ENCODE measurements at regions not wholly inside any gene's neighbourhood (a gene's known extent, or its start where the extent isn't known, plus 50 kb on each side); places are given as distances from the start of the nearest gene placed in this dataset.

GRCh38 chr13:84903391-84903790 is 895.8 kb downstream of the SLITRK6 start:
- no peaks in the 10 kb centered on the region for H3K27me3 ChIP-seq (replicated peaks; ENCODE audit: insufficient read depth, low read depth, low read length, poor library complexity)
- CTCF ChIA-PET = no interaction called here
- intact Hi-C loops (cut with micrococcal nuclease; ENCODE audit: unreplicated experiment) = no loop called here
- DNase-seq (ENCODE audit: low spot score) = no peak
- no peak for TF ChIP-seq EZH2 (IDR thresholded peaks at IDR 0.05; ENCODE audit: borderline replicate concordance, low read depth, low read length, poor library complexity, severe bottlenecking)
- TF ChIP-seq CTCF (conservative IDR thresholded peaks at IDR 0.05; ENCODE audit: low read depth, low read length) = no peak
- H3K4me3 ChIP-seq (ENCODE audit: low read depth, low read length, poor library complexity, severe bottlenecking) = no peak overlapping the region
- no TSS peak for BruUV-seq (replicated peaks)
- no peaks in the 10 kb centered on the region for H3K4me1 ChIP-seq (ENCODE audit: insufficient read depth, low read length, poor library complexity, severe bottlenecking)
- H3K27ac ChIP-seq (ENCODE audit: low read depth, low read length, poor library complexity, severe bottlenecking) = no peak overlapping the region
- no peaks in the 10 kb centered on the region for H3K36me3 ChIP-seq (ENCODE audit: insufficient read depth, low read length, poor library complexity, severe bottlenecking)
- H3K9me3 ChIP-seq (ENCODE audit: low read depth, low read length, poor library complexity, severe bottlenecking) = no peaks in the 10 kb centered on the region
- POLR2A ChIA-PET (ENCODE audit: low non-redundant PET) = no interaction called here

- DNase-seq (ENCODE audit: low spot score) = no peak
- H3K36me3 ChIP-seq (ENCODE audit: insufficient read depth, low read length, poor library complexity, severe bottlenecking) = no peaks in the 10 kb centered on the region
- H3K27me3 ChIP-seq (replicated peaks; ENCODE audit: insufficient read depth, low read depth, low read length, poor library complexity) = no peaks in the 10 kb centered on the region
- ChIA-PET POLR2A (ENCODE audit: low non-redundant PET) (no interaction called here), CTCF (no interaction called here)
- TF ChIP-seq EZH2 (IDR thresholded peaks at IDR 0.05; ENCODE audit: borderline replicate concordance, low read depth, low read length, poor library complexity, severe bottlenecking) = no peak
- no peak for TF ChIP-seq CTCF (conservative IDR thresholded peaks at IDR 0.05; ENCODE audit: low read depth, low read length)
- no peak overlapping the region for H3K27ac ChIP-seq (ENCODE audit: low read depth, low read length, poor library complexity, severe bottlenecking)
- intact Hi-C loops (cut with micrococcal nuclease; ENCODE audit: unreplicated experiment) = no loop called here
- no TSS peak for BruUV-seq (replicated peaks)
- no peaks in the 10 kb centered on the region for H3K4me1 ChIP-seq (ENCODE audit: insufficient read depth, low read length, poor library complexity, severe bottlenecking)
- H3K4me3 ChIP-seq (ENCODE audit: low read depth, low read length, poor library complexity, severe bottlenecking) = no peak overlapping the region
- H3K9me3 ChIP-seq (ENCODE audit: low read depth, low read length, poor library complexity, severe bottlenecking) = no peaks in the 10 kb centered on the region
These were observed 897.0 kb downstream of the SLITRK6 start for GRCh38 chr13:84902243-84902642.

GRCh38 chr13:84896128-84896527 is 903.1 kb downstream of the SLITRK6 start:
- Histone ChIP-seq H3K27me3 (replicated peaks; ENCODE audit: insufficient read depth, low read depth, low read length, poor library complexity) (no peaks in the 10 kb centered on the region), H3K4me3 (ENCODE audit: low read depth, low read length, poor library complexity, severe bottlenecking) (no peak overlapping the region), H3K4me1 (ENCODE audit: insufficient read depth, low read length, poor library complexity, severe bottlenecking) (no peaks in the 10 kb centered on the region), H3K9me3 (ENCODE audit: low read depth, low read length, poor library complexity, severe bottlenecking) (no peaks in the 10 kb centered on the region), H3K27ac (ENCODE audit: low read depth, low read length, poor library complexity, severe bottlenecking) (no peak overlapping the region), H3K36me3 (ENCODE audit: insufficient read depth, low read length, poor library complexity, severe bottlenecking) (no peaks in the 10 kb centered on the region)
- TF ChIP-seq EZH2 (IDR thresholded peaks at IDR 0.05; ENCODE audit: borderline replicate concordance, low read depth, low read length, poor library complexity, severe bottlenecking) (no peak), CTCF (conservative IDR thresholded peaks at IDR 0.05; ENCODE audit: low read depth, low read length) (peak; percentile 73)
- intact Hi-C loops (cut with micrococcal nuclease; ENCODE audit: unreplicated experiment) = no loop called here
- ChIA-PET POLR2A (ENCODE audit: low non-redundant PET) (no interaction called here), CTCF (no interaction called here)
- DNase-seq (ENCODE audit: low spot score) = peak; percentile 77
- BruUV-seq (replicated peaks) = no TSS peak
